H1 (cell line): ENCODE measurements at regions not wholly inside any gene's neighbourhood (a gene's known extent, or its start where the extent isn't known, plus 50 kb on each side); places are given as distances from the start of the nearest gene placed in this dataset.

Experiments
- BRCA1 ChIP-seq: IDR thresholded peaks from 2 replicates; pipeline ENCODE4 v1.6.1; 2012; ENCODE audit warnings: low read depth, low read length, improper control_type of control experiment
- CBX5 ChIP-seq: fragments of 300-800, 300-1000 bp; sonication (generic); IDR thresholded peaks from 2 replicates; pipeline ENCODE4 v1.7.1; 2016; ENCODE audit warnings: antibody characterized with exemption, low read length, low read depth
- CEBPB ChIP-seq: IDR thresholded peaks from 2 replicates; pipeline ENCODE4 v1.6.1; 2012; ENCODE audit warnings: low read depth, low read length
- CHD7 ChIP-seq: fragments of 300-600 bp; sonication (generic); IDR thresholded peaks from 2 replicates; pipeline ENCODE4 v1.7.1; 2012; ENCODE audit warnings: low read length, moderate library complexity, mild to moderate bottlenecking, inconsistent platforms; ENCODE audit not compliant: insufficient replicate concordance
- CREB1 ChIP-seq: IDR thresholded peaks from 2 replicates; pipeline ENCODE4 v1.6.1; 2012; ENCODE audit warnings: inconsistent platforms
- CTCF ChIP-seq, 3 experiments: IDR thresholded peaks; 1 replicate in 2 of 3; 2 replicates in 1 of 3; pipeline versions ENCODE4 v1.5.1 to v1.6.1; 2011; ENCODE audit warnings: low read length in 3 of 3, mild to moderate bottlenecking in 3 of 3, inconsistent platforms in 2 of 3, low read depth in 1 of 3, moderate library complexity in 1 of 3; ENCODE audit not compliant: insufficient read depth in 1 of 3; ENCODE audit errors: control extremely low read depth in 1 of 3
- POLR2AphosphoS5 ChIP-seq: IDR thresholded peaks from 2 replicates; pipeline ENCODE4 v1.6.1; 2011; ENCODE audit warnings: low read depth, low read length
- YY1 ChIP-seq: IDR thresholded peaks from 2 replicates; pipeline ENCODE4 v1.6.1; 2011; ENCODE audit warnings: low read depth, mild to moderate bottlenecking, low read length

- TF ChIP-seq BRCA1 (no peak), CTCF (IDR thresholded peaks at IDR 0.05; ENCODE audit: control extremely low read depth in 1 of 3, insufficient read depth in 1 of 3, low read depth in 1 of 3, low read length in 3 of 3) (no peak), YY1 (no peak), CEBPB (no peak), POLR2AphosphoS5 (no peak), CHD7 (no peak), CBX5 (no peak), CREB1 (no peak)
Observed at GRCh38 chr13:33725340-33725739, 92.6 kb upstream of the RFC3 start.
